GM19397 (cell line): ENCODE measurements at regions not wholly inside any gene's neighbourhood (a gene's known extent, or its start where the extent isn't known, plus 50 kb on each side); places are given as distances from the start of the nearest gene placed in this dataset.
"Not testable (repeated sequence)": the region's sequence is repeated elsewhere in the genome, so short reads cannot be mapped to it uniquely, and the experiment has no call there.

Experiments
- ATAC-seq: cut with Tn5 transposase; IDR thresholded peaks from one replicate; pipeline ENCODE4 v1.9.1; 2021; ENCODE audit warnings: mild to moderate bottlenecking, moderate library complexity; ENCODE audit not compliant: unreplicated experiment

- no peak for ATAC-seq
These were observed 200.0 kb downstream of the PCDH20 start for GRCh38 chr13:61215601-61216000.

GRCh38 chr13:61215116-61215515, 200.5 kb downstream of the PCDH20 start:
- no peak for ATAC-seq

GRCh38 chr13:61214551-61214950, 201.1 kb downstream of the PCDH20 start:
- ATAC-seq = no peak

- not testable (repeated sequence) for ATAC-seq
These were observed 209.8 kb downstream of the PCDH20 start for GRCh38 chr13:61205898-61206297.

- no peak for ATAC-seq
These were observed 211.6 kb downstream of the PCDH20 start for GRCh38 chr13:61204025-61204424.

DNA sequence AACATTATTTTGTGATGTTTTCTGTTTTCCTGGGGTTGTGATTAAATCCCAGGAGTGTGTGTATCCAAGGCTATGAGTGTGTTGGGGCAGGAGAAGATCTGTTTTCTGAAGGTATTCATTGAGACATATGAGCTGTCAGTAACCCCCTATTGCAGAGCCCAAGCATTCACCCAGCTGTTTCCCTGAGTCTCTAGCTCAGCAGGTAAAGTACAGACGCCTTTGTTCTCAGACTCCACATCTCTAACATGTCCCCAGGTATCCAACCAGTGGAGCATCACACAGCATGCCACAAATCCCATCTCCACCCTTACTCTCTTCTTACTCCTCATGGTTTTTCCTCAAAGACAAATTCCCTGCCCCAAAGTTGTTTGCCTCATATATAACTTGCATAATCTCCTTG, 213.6 kb downstream of the PCDH20 start:
- ATAC-seq = no peak

DNA sequence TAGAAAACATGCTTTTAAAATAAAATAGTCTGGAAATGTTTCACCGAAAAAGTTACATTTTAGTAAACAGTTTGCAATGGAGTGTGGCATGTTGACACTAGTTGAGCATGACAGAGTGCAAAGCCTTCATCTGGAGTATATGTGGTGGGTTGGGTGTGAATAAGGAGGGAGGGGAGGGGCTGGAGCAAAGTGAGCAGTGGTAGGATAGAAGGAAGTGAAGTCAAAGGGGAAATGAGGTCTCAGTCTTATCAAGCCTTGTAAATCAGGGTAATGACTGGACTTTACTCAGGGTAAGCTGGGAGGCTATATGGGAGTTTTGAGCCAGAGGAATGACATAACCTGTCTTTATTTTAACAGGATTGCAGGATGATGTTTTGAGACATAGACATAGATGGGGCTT, 222.8 kb downstream of the PCDH20 start:
- ATAC-seq = no peak

- ATAC-seq = no peak
These were observed 227.6 kb downstream of the PCDH20 start for GRCh38 chr13:61188057-61188456.

DNA sequence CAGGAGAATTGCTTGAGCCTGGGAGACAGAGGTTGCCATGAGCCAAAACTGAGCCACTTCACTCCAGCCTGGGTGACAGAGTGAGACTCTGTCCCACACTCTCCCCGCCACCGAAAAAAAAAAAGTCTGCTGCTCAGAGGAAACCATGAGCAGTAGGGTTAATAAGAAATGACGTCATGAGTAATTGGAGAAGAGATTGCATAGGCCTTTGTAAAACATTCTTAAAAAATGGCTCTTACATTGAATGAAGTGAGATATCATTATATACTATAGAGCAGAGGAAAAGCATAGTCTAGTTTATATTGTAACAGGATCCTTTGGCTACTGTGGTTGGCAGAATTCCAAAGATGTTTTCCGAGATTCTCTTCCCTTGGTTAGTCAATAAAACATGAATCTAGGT, 228.2 kb downstream of the PCDH20 start:
- ATAC-seq = no peak

- no peak for ATAC-seq
These were observed 232.0 kb downstream of the PCDH20 start for GRCh38 chr13:61183670-61184069.

GRCh38 chr13:61180234-61180633, 235.4 kb downstream of the PCDH20 start:
- no peak for ATAC-seq

GRCh38 chr13:61179741-61180140, 235.9 kb downstream of the PCDH20 start:
- no peak for ATAC-seq

DNA sequence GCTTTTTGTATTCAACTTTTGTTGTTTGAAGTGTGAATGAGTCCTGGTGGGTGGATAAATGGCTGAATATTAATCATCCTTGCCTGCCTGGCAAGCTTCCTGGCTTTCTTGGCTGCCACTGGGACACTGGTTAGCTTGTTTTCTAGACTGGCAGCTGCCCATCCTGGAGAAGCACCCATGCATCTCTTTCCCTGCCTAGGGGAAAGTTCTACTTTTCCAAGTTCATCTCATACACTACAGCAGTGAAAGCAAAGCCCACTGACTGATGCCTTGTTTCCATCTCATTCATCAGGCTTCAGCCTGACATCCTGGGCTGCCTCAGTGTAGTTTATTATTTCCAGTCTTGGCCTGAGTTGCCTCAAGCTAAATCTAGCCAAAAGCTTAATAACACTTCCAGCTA, 244.8 kb downstream of the PCDH20 start:
- no peak for ATAC-seq

DNA sequence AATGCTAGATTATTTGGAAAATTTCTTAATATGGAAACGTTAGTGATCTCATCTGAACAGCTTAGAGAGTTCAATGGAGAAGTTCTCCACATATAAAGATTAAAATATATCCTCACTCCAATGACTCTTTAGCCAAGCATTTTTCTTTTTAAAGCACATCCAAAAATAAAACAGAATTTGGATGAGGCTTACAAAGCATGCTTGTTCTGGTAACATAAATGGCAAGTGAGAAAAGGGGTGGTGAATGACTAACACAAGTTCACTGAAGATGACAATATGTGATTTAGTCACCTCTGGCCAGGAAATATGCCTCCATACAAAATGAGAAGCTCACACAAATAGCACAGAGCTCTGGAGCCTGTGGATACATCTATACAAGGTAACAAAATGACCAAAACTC, 253.0 kb downstream of the PCDH20 start:
- no peak for ATAC-seq

DNA sequence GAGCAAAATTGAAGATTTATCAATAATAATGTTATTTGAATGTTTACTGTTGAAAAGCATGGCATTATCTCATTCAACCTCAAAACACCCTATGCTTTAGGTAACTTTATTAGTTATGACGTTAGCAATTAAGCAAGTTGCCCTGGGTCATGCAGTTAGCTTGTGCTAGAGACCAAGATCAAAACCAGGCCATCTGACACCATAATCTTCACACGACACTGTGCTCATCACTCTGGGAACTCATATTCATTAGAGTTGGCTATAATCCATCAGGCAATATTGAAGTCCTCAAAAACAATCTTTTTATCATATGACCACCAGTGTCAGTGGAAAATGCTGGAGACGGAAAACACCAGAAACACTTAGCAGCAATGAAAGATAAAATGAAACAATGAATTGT, 253.5 kb downstream of the PCDH20 start:
- ATAC-seq = no peak

- no peak for ATAC-seq
These were observed 258.9 kb downstream of the PCDH20 start for GRCh38 chr13:61156753-61157152.

GRCh38 chr13:61151062-61151461, 264.6 kb downstream of the PCDH20 start:
- ATAC-seq = no peak

DNA sequence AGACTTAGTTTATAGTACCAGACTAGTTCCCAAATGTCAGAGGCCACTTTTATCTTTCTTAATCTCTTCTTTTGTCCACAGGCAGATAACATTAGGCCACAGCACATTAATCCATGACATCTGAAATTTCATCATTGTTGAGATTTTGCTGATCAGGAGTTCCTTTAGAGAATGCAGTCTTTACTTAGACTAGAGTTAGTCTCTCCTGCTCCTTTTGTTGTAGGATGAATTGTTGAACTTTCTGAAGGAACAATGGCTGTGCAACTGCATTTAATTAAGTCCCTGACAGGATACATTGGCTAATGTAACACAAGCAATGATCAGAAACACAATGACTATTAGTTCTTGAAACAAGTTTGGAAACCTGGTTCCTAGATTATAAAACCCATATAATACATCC, 266.3 kb downstream of the PCDH20 start:
- ATAC-seq = no peak

DNA sequence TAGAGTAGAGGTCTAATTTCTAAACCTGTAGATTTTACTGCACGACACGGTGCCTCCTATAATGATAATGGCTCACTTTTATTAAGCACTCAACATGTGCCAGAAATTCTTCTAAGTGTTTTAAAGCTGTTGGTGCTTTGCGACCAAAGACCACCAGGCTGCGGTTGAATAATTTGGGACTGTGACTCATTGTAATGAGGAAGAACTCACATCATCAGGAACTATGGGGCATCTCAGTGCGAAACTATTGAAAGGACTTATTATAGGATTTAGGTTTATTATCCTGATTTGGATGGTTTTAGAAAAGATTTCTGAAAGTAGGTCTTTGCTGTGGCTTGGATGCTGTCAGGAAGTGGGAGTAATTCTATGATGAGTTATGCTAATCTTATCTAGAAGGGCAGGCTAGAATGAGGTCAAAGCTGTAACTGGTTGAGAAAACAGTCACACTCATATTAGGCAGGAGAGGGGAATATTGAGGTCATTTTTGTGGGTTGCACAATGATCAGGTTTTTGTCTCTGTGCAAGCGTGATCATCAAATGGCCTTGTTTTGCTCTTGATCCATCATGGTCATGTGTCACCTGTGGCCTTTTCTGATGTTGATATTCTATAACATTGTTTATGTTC, 266.8 kb downstream of the PCDH20 start:
- ATAC-seq = no peak

DNA sequence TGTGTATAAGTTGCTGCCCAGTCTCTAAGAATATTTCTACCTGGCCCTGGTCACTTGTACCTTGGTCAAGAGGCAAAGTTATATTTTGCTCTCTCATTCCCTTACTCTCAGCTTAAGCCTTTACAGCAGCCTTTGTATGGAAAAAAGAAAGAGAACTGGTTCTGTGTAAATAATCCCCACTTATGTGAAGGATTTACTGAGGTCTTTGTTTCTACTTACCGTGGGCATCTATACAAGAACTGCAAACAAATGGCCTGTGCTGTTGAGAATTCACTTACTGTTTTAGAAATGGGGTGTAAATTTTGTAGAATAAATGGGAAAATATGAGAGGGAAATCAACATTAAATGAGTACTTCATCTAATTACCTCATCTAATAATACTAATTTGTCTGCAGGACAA, 267.4 kb downstream of the PCDH20 start:
- ATAC-seq = no peak

GRCh38 chr13:61146571-61146970, 269.1 kb downstream of the PCDH20 start:
- ATAC-seq = no peak

DNA sequence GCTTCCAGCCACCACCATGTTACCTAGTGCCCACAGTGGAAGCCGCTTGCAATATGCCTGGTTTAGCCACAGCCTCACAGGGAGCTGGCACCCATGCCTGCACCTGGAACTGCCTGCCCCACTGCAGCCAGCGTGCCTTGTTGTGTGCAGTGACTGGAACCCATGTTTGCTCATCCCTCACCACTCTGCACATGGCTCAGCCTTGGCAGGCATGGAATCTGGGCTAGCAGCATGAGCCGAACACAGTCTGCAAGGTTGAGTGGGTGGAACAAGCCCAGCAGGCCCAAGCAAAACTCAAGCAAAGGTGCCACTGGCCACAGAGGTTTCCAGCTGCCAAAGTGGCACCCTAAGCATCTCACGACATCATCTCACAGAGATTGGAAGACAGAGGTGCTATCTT, 269.5 kb downstream of the PCDH20 start:
- ATAC-seq = no peak

- ATAC-seq = no peak
These were observed 270.6 kb downstream of the PCDH20 start for GRCh38 chr13:61144834-61145593.
